H9 (cell line): ENCODE measurements at regions not wholly inside any gene's neighbourhood (a gene's known extent, or its start where the extent isn't known, plus 50 kb on each side); places are given as distances from the start of the nearest gene placed in this dataset.

Source experiments
- DNase-seq: peaks from one replicate; pipeline ENCODE4 v3.0.0-alpha.2; 2017
- H2AFZ ChIP-seq: one replicate; pipeline ENCODE4 v1.6.1; 2013; ENCODE audit warnings: mild to moderate bottlenecking, low read length, control low read depth, moderate library complexity
- H2AK5ac ChIP-seq: 2 replicates; pipeline ENCODE4 v1.6.1; 2013; ENCODE audit warnings: low read length, control low read depth, mixed read lengths; ENCODE audit not compliant: insufficient read length
- H2BK120ac ChIP-seq: one replicate; pipeline ENCODE4 v1.6.1; 2013; ENCODE audit warnings: low read depth, mild to moderate bottlenecking, low read length, control low read depth, inconsistent platforms; ENCODE audit not compliant: poor library complexity, severe bottlenecking
- H2BK12ac ChIP-seq: 2 replicates; pipeline ENCODE4 v1.6.1; 2013; ENCODE audit warnings: low read length, control low read depth, mixed read lengths, low read depth; ENCODE audit not compliant: insufficient read length
- H2BK15ac ChIP-seq: 2 replicates; pipeline ENCODE4 v1.6.1; 2013; ENCODE audit warnings: low read depth, low read length, control low read depth
- H2BK20ac ChIP-seq: one replicate; pipeline ENCODE4 v1.6.1; 2013; ENCODE audit warnings: low read depth, mild to moderate bottlenecking, low read length, control low read depth, inconsistent platforms; ENCODE audit not compliant: poor library complexity, severe bottlenecking
- H2BK5ac ChIP-seq: 2 replicates; pipeline ENCODE4 v1.6.1; 2013; ENCODE audit warnings: low read length, control low read depth, mixed read lengths; ENCODE audit not compliant: insufficient read length
- H3K14ac ChIP-seq: 2 replicates; pipeline ENCODE4 v1.6.1; 2013; ENCODE audit warnings: low read length, control low read depth; ENCODE audit not compliant: insufficient read depth
- H3K18ac ChIP-seq: 2 replicates; pipeline ENCODE4 v1.6.1; 2013; ENCODE audit warnings: low read depth, mild to moderate bottlenecking, mixed read lengths, low read length, control low read depth; ENCODE audit not compliant: insufficient read length
- H3K23ac ChIP-seq: 2 replicates; pipeline ENCODE4 v1.6.1; 2013; ENCODE audit warnings: low read length, control low read depth, mixed read lengths, low read depth; ENCODE audit not compliant: insufficient read length
- H3K23me2 ChIP-seq: 2 replicates; pipeline ENCODE4 v1.6.1; 2013; ENCODE audit warnings: low read depth, mild to moderate bottlenecking, mixed read lengths, low read length, control low read depth; ENCODE audit not compliant: insufficient read length, poor library complexity, severe bottlenecking
- H3K27ac ChIP-seq: 2 replicates; pipeline ENCODE4 v1.5.1; 2013; ENCODE audit warnings: low read length, control low read depth, mixed read lengths, low read depth; ENCODE audit not compliant: insufficient read length
- H3K27me3 ChIP-seq: 2 replicates; pipeline ENCODE4 v1.6.1; 2013; ENCODE audit warnings: low read length, control low read depth, inconsistent platforms; ENCODE audit not compliant: insufficient read depth
- H3K4ac ChIP-seq: 2 replicates; pipeline ENCODE4 v1.6.1; 2013; ENCODE audit warnings: low read depth, mild to moderate bottlenecking, control low read depth, inconsistent platforms, low read length, moderate library complexity
- H3K4me1 ChIP-seq: 2 replicates; pipeline ENCODE4 v1.6.1; 2013; ENCODE audit warnings: low read length, control low read depth, inconsistent platforms; ENCODE audit not compliant: insufficient read depth
- H3K4me2 ChIP-seq: 2 replicates; pipeline ENCODE4 v1.6.1; 2013; ENCODE audit warnings: low read length, control low read depth, mixed read lengths; ENCODE audit not compliant: insufficient read length, insufficient read depth
- H3K56ac ChIP-seq: 2 replicates; pipeline ENCODE4 v1.6.1; 2013; ENCODE audit warnings: low read depth, mild to moderate bottlenecking, mixed read lengths, low read length, control low read depth; ENCODE audit not compliant: insufficient read length
- H3K79me1 ChIP-seq: 2 replicates; pipeline ENCODE4 v1.6.1; 2013; ENCODE audit warnings: low read depth, mild to moderate bottlenecking, moderate library complexity, low read length, control low read depth, inconsistent platforms; ENCODE audit not compliant: insufficient read depth, poor library complexity, severe bottlenecking
- H3K79me2 ChIP-seq: 2 replicates; pipeline ENCODE4 v1.6.1; 2013; ENCODE audit warnings: low read length, control low read depth, inconsistent platforms; ENCODE audit not compliant: insufficient read depth
- H3K9ac ChIP-seq: 2 replicates; pipeline ENCODE4 v1.6.1; 2013; ENCODE audit warnings: low read length, control low read depth, mixed read lengths; ENCODE audit not compliant: insufficient read length; ENCODE audit errors: extremely low read depth
- H3K9me3 ChIP-seq: one replicate; pipeline ENCODE4 v1.6.1; 2013; ENCODE audit warnings: low read depth, low read length, inconsistent platforms; ENCODE audit not compliant: control insufficient read depth
- H3T11ph ChIP-seq: one replicate; pipeline ENCODE4 v1.6.1; 2013; ENCODE audit warnings: mild to moderate bottlenecking, low read length, control low read depth, inconsistent platforms
- H4K20me1 ChIP-seq: one replicate; pipeline ENCODE4 v1.6.1; 2013; ENCODE audit not compliant: control insufficient read depth, insufficient read length, insufficient read depth
- H4K5ac ChIP-seq: 2 replicates; pipeline ENCODE4 v1.6.1; 2013; ENCODE audit warnings: low read depth, mild to moderate bottlenecking, mixed read lengths, low read length, control low read depth; ENCODE audit not compliant: insufficient read length
- H4K8ac ChIP-seq: replicated peaks from 2 replicates; pipeline ENCODE4 v1.6.1; 2013; ENCODE audit warnings: low read length, control low read depth, mixed read lengths, low read depth; ENCODE audit not compliant: insufficient read length
- H4K91ac ChIP-seq: 2 replicates; pipeline ENCODE4 v1.6.1; 2013; ENCODE audit warnings: low read depth, mild to moderate bottlenecking, moderate library complexity, mixed read lengths, low read length, control low read depth; ENCODE audit not compliant: insufficient read length
- H3K27ac Mint-ChIP-seq, 3 experiments: 2 replicates in 2 of 3; 3 replicates in 1 of 3; pipeline ENCODE4 v1.8.0; 2020 to 2021; ENCODE audit warnings: mixed read lengths in 3 of 3, mild to moderate bottlenecking in 1 of 3, moderate library complexity in 1 of 3
- H3K27me3 Mint-ChIP-seq: 2 replicates; pipeline ENCODE4 v1.8.0; 2021; ENCODE audit warnings: low read depth, mild to moderate bottlenecking, moderate library complexity, mixed read lengths
- H3K36me3 Mint-ChIP-seq, 3 experiments: 2 replicates in 2 of 3; 3 replicates in 1 of 3; pipeline ENCODE4 v1.8.0; 2020 to 2021; ENCODE audit warnings: low read depth in 3 of 3, mixed read lengths in 3 of 3; ENCODE audit not compliant: insufficient read depth in 1 of 3
- H3K4me1 Mint-ChIP-seq, 2 experiments: 2 replicates each; pipeline ENCODE4 v1.8.0; 2020; ENCODE audit warnings: mixed read lengths in 2 of 2
- H3K4me3 Mint-ChIP-seq, 2 experiments: 2 replicates in 1 of 2; 3 replicates in 1 of 2; pipeline ENCODE4 v1.8.0; 2020 to 2021; ENCODE audit warnings: mild to moderate bottlenecking in 2 of 2, mixed read lengths in 2 of 2, moderate library complexity in 1 of 2
- H3K9me3 Mint-ChIP-seq, 2 experiments: 2 replicates in 1 of 2; 3 replicates in 1 of 2; pipeline ENCODE4 v1.8.0; 2020; ENCODE audit warnings: mild to moderate bottlenecking in 2 of 2, mixed read lengths in 2 of 2, moderate library complexity in 1 of 2
- WGBS: extraction: QIAGEN DNeasy Blood & Tissue Kit; methylation state at CpG from one replicate; pipeline ENCODE4 v1.1.7; 2013; ENCODE audit warnings: missing lambda C conversion rate, low lambda C conversion rate, mixed read lengths; ENCODE audit not compliant: insufficient read length; ENCODE audit errors: extremely low coverage; 5-methylcytosine and 5-hydroxymethylcytosine counted together
- TF ChIP-seq, protein P1 (sequence below): fragments of 200-600 bp; sonication (generic); conservative IDR thresholded peaks from 3 replicates; pipeline ENCODE4 v1.8.0; 2021; ENCODE audit warnings: antibody characterized with exemption, mild to moderate bottlenecking

DNA sequence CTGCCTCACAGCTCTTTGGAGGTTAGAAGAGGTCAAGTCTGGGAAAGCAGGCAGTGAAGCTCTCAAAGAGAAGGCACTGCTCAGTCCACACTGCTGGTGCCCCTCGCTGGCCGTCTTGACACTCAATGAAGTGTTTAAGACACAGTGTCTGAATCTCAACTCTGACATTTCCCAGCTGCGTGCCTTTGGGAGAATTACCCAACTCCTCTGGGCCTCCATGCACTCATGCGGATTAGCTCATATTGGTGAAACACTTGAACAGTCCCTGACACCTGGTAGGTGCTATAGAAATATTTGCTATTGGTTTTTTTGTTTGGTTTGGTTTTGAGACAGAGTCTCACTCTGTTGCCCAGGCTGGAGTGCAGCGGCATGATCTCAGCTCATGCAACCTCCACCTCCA is 281.0 kb downstream of the SRBD1 start:
- Mint-ChIP-seq H3K27me3 (peaks cover 1% of the 10 kb centered on the region; the same call in 1 of the 2 replicates), H3K27ac (no peak overlapping the region), H3K4me3 (no peak overlapping the region), H3K4me1 (peaks cover 15 to 21% of the 10 kb centered on the region in 2 experiments), H3K36me3 (peaks cover 0 to 2% (median 0%) of the 10 kb centered on the region in 3 experiments; a peak in 2 of 7 replicates), H3K9me3 (peaks cover 0 to 4% of the 10 kb centered on the region in 2 experiments; a peak in 2 of 5 replicates)
- H3K27ac ChIP-seq = no peak overlapping the region
- no peak overlapping the region for H3K14ac ChIP-seq
- no peak overlapping the region for H3K23ac ChIP-seq
- WGBS = no CpG with 5 or more reads among the region's 5 CpGs
- no peak overlapping the region for H2BK20ac ChIP-seq
- H3K9ac ChIP-seq = no peak overlapping the region
- H4K91ac ChIP-seq = no peak overlapping the region
- no peak overlapping the region for H2AFZ ChIP-seq
- no peaks in the 10 kb centered on the region for H3K23me2 ChIP-seq
- H3K79me1 ChIP-seq = no peaks in the 10 kb centered on the region
- no peak overlapping the region for H2AK5ac ChIP-seq
- H3K79me2 ChIP-seq = no peaks in the 10 kb centered on the region
- no peaks in the 10 kb centered on the region for H4K20me1 ChIP-seq
- no peak overlapping the region for H3T11ph ChIP-seq
- no peak overlapping the region for H3K56ac ChIP-seq
- no peak overlapping the region for H3K18ac ChIP-seq
- no peak overlapping the region for H3K4ac ChIP-seq
- no peak for DNase-seq
- no peaks in the 10 kb centered on the region for H3K4me1 ChIP-seq
- TF ChIP-seq, protein P1, sequence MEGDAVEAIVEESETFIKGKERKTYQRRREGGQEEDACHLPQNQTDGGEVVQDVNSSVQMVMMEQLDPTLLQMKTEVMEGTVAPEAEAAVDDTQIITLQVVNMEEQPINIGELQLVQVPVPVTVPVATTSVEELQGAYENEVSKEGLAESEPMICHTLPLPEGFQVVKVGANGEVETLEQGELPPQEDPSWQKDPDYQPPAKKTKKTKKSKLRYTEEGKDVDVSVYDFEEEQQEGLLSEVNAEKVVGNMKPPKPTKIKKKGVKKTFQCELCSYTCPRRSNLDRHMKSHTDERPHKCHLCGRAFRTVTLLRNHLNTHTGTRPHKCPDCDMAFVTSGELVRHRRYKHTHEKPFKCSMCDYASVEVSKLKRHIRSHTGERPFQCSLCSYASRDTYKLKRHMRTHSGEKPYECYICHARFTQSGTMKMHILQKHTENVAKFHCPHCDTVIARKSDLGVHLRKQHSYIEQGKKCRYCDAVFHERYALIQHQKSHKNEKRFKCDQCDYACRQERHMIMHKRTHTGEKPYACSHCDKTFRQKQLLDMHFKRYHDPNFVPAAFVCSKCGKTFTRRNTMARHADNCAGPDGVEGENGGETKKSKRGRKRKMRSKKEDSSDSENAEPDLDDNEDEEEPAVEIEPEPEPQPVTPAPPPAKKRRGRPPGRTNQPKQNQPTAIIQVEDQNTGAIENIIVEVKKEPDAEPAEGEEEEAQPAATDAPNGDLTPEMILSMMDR = no peak
- H2BK12ac ChIP-seq = no peak overlapping the region
- H4K8ac ChIP-seq = no peak overlapping the region
- no peak overlapping the region for H2BK120ac ChIP-seq
- no peaks in the 10 kb centered on the region for H3K27me3 ChIP-seq
- no peaks in the 10 kb centered on the region for H3K9me3 ChIP-seq
- H4K5ac ChIP-seq = no peak overlapping the region
- H2BK15ac ChIP-seq = no peak overlapping the region
- no peak overlapping the region for H2BK5ac ChIP-seq
- H3K4me2 ChIP-seq = no peak overlapping the region
